GM12874 (cell line): ENCODE measurements at regions not wholly inside any gene's neighbourhood (a gene's known extent, or its start where the extent isn't known, plus 50 kb on each side); places are given as distances from the start of the nearest gene placed in this dataset.

ENCODE experiments used
- TF ChIP-seq, protein P1 (sequence below): IDR thresholded peaks from 2 replicates; pipeline ENCODE4 v1.5.1; 2011; ENCODE audit warnings: low read depth, mild to moderate bottlenecking, control low read depth, low read length, moderate library complexity; ENCODE audit not compliant: insufficient read depth

GRCh38 chr12:127268706-127269425, 998.1 kb upstream of the TMEM132C start:
- TF ChIP-seq, protein P1, sequence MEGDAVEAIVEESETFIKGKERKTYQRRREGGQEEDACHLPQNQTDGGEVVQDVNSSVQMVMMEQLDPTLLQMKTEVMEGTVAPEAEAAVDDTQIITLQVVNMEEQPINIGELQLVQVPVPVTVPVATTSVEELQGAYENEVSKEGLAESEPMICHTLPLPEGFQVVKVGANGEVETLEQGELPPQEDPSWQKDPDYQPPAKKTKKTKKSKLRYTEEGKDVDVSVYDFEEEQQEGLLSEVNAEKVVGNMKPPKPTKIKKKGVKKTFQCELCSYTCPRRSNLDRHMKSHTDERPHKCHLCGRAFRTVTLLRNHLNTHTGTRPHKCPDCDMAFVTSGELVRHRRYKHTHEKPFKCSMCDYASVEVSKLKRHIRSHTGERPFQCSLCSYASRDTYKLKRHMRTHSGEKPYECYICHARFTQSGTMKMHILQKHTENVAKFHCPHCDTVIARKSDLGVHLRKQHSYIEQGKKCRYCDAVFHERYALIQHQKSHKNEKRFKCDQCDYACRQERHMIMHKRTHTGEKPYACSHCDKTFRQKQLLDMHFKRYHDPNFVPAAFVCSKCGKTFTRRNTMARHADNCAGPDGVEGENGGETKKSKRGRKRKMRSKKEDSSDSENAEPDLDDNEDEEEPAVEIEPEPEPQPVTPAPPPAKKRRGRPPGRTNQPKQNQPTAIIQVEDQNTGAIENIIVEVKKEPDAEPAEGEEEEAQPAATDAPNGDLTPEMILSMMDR: no peak

GRCh38 chr12:127270193-127270592, 996.8 kb upstream of the TMEM132C start:
- TF ChIP-seq, protein P1: no peak

GRCh38 chr12:127271776-127272175, 995.2 kb upstream of the TMEM132C start:
- TF ChIP-seq, protein P1: no peak

GRCh38 chr12:127272864-127273263, 994.1 kb upstream of the TMEM132C start:
- TF ChIP-seq, protein P1: no peak

DNA sequence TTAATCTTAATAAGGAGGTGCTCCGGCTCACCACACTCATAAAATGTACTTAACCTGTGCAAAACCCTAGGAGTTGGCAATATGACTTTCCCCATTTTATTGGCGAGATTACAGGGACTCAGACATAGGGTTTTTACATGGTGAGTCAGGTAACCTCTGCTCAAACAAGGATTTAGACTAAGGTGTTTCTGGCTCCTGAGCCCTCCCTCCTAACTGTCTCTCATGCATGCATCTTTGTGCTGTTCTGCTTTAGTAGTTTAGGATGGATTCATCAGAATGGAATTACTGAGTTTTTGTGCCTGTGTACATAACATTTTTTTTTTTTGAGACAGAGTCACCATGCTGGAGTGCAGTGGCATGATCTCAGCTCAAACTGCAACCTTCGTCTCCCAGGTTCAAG, 993.3 kb upstream of the TMEM132C start:
- TF ChIP-seq, protein P1: no peak

GRCh38 chr12:127275416-127275815, 991.6 kb upstream of the TMEM132C start:
- TF ChIP-seq, protein P1: no peak

DNA sequence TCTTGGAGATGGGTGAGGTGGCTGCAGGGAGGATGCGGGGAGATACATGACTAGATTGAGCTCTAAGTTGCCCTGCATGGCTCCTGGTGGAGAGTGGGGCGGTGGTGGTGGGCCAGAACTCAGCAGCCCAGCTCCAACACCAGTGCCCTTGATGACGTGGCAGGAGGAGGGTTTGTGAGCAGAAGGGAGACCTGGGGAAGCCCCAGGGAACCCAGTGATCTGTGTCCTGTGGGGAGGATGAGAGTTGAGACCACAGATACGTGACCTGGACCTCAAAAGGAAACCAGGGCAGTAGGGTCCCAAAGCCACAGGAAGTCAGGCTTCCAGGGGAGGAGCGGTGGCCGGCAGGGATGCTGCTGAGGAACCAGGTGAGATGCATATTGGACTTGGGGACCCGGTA, 989.1 kb upstream of the TMEM132C start:
- TF ChIP-seq, protein P1: no peak

DNA sequence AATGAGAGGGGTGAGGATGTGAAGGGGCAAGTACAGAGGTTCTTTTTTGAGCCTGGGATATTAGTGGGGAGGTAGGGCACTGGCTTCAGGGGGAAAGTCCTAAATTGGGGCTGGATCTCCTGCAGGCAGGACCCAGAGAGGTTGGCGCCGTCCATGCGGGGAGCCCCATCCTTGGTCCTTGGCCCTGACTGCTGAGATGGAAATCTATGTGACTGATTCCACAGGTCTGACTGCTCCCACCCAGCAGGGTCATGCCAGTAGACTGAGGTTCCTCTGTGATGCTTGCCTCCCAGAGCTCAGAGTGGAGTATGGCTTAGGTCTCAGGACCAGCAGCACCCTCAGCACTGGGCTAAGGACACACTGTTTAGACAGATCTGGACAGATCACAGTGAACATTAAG, 988.6 kb upstream of the TMEM132C start:
- TF ChIP-seq, protein P1: no peak
